ENCODE measurements at regions not wholly inside any gene's neighbourhood (a gene's known extent, or its start where the extent isn't known, plus 50 kb on each side); places are given as distances from the start of the nearest gene placed in this dataset.
"Not testable (repeated sequence)": the region's sequence is repeated elsewhere in the genome, so short reads cannot be mapped to it uniquely, and the experiment has no call there.

DNA sequence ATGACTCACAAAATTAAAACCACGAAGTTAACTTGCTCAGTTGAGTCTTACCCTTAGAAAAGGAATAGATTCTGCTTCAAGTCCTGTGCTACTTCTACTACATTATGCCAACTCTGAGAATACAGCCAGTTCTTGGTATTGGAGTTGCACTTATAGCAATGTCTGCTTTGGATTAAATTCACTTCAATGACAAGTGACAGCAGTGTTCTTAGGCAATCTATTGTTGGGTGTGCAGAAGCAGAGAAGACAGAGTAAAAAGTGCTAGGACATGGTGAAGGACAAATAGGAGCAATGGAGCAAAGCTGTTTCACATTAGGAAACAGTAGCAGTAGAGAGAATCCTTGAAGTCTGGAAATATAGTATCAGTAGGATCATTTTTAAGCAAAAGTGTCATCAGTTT lies 713.1 kb downstream of the SI start:
- no peak for DNase-seq

DNA sequence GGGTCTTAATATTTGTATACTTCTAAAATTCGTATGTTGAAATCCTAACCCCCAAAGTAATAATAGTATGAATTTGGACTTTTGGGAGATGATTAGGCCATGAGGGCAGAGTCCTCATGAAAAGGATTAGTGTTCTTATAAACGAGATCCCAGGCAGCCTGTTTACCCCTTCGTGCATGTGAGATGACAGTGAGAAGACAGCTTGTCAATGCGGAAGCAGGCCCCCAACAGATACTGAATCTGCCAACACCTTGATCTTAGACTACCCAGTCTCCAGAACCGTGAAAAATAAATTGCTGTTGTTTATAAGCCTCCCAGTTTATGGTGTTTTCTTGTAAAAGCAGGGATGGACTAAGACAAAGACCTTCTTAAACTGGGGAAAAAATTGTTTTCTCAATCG lies 714.2 kb downstream of the SI start:
- DNase-seq = no peak

DNA sequence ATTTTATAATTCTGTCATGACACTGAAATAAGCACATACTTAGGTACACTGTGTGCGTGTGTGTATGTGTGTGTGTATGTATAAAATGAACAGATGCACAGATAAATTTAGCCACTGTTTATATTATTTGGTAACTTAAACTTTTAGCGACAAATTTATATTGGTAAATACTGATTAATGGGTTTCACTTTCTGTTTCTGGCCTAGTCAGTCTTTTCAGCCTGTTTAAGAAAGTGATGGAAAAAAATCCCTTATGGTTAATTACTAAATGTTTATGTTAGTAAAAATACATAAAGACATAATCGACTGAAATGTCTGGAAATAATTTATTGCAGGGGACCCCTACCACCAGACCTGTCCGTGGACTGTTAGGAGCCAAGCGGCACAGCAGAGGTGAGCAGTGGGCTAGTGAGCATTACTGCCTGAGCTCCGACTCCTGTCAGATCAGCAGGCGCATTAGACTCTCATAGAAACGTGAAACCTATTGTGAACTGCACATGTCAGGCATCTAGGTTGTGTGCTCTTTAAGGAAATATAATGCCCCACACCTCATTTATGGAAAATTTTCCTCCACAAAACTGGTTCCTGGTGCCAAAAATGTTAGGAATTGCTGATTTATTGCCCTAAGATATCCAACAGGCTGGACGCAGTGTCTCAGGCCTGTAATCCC lies 717.4 kb downstream of the SI start:
- no peak for DNase-seq

DNA sequence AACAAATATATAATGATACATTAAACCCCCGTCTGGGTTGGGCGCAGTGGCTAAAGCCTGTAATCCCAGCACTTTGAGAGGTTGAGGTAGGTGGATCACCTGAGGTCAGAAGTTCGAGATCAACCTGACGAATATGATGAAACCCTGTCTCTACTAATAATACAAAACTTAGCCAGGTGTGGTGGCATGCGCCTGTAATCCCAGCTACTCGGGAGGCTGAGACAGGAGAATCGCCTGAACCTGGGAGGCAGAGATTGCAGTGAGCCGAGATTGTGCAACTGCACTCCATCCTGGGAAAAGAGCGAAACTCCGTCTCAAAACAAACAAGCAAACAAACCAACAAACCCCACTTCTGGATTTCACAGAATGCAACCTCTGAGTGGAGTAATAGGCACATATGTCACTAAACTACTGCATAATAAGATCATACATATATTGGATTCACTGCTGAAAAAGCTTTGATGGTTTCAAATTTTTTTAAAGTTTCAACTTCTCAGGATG lies 718.2 kb downstream of the SI start:
- no peak for DNase-seq

DNA sequence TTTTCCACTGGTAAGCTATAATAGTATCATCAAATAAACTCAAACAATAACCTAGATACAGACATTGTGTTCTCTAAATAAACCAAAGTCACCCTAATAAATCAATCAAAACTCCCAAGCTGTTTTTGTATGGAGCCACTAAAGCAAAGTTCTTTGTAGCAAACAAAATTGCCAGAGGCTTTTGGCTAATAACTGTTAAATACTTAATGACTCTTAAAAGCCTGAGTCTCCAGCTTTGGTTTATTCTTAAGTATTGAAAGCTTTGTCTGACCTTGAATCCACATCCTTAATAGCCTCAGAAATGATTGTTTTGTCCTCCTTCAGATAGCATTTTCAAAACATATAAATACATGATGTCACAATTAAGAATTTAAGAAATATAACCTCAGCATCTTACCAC lies 725.3 kb downstream of the SI start:
- DNase-seq = no peak

DNA sequence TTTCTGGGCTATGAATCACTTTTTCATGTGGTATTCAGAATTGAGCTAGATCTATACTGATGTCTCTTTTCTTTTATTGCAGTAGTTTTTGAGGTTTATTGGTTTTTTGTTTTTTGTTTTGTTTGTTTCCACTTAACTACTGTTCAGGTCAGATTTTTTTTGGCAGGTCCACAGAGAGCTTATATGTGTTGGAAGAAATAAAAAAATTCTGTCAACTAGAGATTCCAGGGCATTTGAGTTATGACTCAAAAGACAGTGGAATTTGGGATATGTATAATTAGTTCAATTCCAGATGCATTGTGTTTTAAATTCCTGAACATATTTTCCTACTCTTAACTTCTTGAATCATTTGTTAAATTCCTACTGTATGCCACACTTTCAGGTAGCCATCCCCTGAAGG lies 727.2 kb downstream of the SI start:
- DNase-seq = no peak

DNA sequence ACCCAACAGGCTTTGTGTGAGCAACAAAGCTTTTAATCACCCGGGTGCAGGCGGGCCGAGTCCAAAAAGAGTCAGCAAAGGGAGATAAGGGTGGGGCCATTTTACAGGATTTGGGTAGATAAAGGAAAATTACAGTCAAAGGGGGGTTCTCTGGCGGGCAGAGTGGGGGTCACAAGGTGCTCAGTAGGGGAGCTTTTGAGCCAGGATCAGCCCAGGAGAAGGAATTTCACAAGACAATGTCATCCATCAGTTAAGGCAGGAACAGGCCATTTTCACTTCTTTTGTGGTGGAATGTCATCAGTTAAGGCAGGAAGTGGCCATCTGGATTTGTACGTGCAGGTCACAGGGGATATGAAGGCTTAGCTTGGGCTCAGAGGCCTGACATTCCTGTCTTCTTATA lies 736.1 kb downstream of the SI start:
- DNase-seq = not testable (repeated sequence)

DNA sequence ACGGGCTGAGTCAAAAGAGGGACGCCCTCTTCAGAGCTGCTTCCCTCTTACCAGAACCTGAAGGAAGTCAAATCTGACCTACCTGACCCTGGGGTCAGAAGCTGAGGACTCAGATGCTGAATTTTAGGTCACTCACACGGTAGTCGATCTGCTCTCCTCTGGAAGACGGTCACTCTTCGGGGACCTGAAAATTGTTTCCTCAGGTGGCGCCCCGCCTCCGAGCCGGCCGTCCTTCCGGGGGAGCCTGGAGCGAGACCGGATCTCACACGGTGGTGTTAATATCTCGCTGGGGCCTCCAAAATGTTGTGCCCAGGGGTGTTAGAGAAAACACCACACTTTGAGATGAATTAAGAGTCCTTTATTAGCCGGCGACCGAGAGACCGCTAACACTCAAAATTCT lies 737.2 kb downstream of the SI start:
- DNase-seq = no peak

DNA sequence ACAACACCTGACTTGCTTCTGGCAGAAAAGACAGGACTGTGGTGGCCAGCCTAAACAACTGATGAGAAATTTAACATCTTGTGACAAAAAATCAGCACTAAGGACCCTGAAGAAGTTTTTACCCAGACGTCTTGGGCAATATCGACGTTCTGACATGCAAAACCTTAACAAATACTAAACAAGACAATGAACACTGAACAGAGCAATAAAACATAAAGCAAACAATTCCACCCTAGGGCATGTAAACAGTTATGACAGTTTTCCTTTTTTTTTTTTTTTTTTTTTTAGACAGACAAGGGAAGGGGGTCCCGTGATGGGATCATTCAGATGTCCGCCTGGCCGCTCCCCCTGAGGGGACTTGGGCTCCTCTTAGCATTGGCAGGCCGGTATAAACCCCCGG lies 738.0 kb downstream of the SI start:
- no peak for DNase-seq

DNA sequence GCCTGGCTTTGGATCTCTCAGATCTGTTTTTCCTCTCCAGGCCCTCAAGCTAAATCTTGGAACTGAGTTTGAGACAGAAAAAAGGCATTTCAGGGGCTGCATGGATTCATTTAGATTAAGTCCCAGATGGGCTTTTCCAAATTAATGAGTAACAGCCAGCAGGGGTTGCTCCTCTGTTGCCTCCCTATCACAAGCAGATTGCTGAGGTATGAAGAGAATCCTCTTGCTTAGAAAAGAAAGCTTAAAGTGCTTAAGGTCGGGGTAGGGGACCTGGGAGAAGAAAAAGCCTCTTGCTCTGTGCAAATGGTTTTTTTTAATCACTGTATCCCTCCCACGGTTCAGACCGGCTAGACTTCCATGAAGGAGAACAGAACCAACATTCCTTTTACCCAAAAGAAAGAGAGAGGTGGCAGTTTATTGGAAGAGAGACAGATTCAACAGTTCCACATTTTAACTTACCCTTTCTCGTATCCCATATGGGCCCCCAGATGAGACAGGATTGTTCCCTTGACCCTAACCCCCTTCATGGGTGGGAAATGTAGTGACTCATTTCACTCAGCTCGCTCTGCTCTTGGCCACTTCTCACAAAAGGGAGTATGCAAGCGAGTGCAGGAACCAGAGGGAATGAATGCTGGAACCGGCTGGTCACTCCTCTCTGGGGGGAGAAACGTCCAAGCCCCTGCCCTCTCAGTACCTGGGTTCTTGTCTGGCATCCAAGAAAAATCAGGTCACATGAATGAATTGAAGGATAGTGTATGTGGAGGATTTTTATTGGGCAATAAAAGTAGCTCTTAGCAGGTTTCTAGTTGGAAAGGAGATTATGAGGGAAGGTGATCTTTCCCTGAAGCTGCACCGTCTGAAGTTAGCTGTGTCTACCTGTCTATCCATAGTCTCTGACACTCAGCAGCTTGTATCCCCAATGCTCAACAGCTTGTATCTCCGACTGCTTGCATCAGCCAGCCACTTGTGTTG lies 745.2 kb downstream of the SI start:
- no peak for DNase-seq

DNA sequence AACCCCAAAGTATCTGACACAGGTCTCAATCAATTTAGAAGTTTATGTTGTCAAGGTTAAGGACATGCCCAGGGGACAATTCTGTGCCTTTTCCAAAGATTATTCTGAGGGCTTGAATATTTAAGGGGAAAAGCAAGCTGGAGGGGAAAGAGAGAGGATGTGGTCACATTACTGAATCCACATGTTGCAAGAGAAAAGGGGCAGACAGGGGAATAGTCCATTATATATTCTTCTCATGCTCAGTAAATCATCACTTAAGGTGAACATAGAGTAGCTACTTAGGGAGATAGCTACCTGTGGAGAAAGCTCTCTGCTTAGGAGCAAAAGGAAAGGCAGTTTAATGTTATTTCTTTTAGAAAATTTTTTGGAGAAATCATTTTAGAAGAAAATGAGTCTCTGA lies 751.6 kb downstream of the SI start:
- DNase-seq = no peak

DNA sequence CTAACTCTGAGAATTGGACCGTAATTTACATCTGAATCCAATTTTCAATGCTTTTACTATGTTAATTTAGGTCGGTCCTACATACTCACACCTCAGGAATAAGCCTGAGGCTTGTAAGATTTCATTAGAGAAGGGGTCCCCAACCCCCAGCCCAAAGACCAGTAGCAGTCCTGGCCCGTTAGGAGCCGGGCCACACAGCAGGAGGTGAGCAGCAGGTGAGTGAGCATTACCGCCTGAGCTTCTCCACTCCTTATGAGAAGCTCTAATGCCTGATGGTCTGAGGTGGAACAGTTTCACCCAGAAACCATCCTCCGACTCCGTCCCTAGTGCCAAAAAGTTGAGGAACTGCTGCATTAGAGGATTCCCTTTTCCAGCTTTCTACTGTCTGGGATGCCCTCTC lies 757.3 kb downstream of the SI start:
- no peak for DNase-seq

DNA sequence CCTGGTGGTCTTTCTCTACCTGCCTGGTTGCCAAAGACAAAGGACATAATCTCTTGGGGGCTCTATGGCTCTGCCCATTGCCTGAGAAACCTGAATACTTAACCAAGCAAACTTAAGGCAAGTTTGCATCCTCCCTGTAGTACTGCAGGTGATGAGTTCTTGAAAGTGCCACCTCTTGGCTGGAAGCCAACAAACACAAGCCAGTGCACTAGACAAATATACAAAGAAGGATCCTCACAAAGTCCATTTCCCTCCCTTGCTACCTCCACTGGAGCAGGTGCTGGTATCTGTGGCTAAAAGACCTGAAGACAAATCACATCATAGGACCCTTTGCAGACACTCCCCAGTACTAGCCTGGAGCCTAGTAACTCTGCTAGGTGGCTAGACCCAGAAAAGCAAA lies 772.3 kb downstream of the SI start:
- DNase-seq = no peak

DNA sequence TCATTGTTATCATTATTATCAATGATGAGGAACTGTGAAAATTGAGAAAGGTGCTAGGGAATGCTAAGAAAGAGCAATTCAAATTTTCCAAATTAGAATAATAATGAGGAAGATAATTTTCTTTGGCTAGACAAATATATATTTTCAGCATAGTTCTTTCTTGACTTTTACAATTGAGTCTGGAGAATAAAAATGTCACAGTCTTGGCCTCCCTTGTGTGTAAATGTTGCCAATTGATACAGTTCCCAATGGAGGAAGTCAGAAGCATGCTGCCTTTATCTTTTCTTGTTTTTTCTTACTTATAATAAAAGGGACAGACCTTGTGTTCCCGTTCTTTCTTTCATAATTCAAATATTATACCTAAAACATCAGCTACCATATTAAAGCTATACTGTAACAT lies 774.4 kb downstream of the SI start:
- DNase-seq = no peak

DNA sequence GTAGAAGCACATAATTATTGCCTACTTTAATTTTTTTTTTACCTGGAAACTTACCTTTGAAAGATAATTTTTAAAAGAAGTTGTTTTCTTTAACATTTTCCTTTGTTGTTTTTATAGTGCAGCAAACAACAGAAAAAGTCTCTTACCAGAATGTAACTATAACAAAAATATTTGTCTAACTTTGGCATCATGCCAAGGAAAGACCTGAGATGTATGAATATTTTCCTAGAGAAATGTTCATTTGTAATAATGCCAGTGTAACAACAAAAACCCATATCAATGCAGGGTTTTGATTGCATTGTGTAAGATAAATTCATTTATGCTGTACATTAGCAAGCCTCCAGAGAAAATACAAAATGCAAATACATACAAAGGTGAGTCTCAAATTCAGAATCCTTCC lies 775.7 kb downstream of the SI start:
- no peak for DNase-seq

DNA sequence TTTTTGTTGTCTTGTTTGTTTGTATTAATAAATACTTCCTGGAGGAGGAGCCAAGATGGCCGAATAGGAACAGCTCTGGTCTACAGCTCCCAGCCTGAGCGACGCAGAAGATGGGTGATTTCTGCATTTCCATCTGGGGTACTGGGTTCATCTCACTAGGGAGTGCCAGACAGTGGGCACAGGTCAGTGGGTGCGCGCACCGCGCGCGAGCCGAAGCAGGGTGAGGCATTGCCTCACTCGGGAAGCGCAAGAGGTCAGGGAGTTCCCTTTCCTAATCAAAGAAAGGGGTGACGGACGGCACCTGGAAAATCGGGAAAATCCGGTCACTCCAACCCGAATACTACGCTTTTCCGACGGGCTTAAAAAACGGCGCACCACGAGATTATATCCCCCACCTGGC lies 786.8 kb downstream of the SI start:
- not testable (repeated sequence) for DNase-seq

DNA sequence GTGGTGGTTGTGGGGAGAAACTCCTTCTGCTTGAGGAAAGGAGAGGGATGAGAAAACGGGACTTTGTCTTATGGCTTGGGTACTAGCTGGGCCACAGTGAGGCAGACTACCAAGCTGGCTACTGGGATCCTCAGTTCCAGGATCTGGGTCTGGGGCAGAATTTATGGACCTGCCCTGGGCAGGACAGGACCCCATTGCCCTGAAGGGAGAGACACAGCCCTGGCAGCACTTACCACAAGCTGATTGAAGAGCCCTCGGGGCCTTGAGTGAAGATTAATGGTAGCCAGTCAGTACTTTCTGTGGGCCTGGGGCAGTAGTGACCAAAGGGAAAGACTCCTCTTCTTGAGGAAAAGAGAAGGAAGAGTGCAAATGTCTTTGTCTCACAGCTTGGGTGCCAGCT lies 799.7 kb downstream of the SI start:
- no peak for DNase-seq

DNA sequence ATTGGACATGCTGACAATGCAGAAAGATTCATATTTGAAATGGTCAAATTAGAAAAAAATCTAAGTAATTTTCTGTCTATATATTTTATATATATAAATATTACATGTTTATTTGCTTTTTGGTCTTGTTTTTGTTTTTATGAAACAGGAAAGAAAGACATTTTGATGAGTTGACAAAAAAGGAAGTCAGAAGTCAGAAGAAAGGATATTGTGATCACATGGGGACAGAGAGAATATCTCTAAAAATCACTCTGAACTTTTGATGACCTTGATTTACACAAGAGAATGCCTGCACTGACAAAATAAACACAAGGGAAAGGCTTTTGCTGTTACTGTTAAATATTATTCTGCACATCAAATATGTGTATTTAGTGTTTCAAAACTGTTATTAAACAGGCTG lies 811.2 kb downstream of the SI start:
- no peak for DNase-seq

DNA sequence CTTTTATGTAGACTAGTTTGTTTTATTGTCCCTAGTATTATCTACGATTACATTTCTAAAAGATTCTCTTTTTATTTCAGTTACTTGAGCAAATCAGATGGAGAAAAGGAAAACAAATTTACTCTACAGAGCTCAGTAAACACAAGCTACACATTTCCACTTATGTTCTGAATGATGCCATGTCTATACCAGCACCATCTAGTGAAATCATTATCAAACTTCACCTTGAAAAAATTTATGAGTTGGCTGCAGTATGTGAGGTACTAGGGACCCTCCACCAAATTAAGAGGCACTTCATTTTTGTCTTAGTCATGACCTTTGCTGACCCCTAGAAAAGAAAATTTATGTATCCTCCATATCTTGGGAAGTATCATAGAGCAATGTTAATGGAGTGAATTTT lies 827.4 kb downstream of the SI start:
- DNase-seq = no peak

DNA sequence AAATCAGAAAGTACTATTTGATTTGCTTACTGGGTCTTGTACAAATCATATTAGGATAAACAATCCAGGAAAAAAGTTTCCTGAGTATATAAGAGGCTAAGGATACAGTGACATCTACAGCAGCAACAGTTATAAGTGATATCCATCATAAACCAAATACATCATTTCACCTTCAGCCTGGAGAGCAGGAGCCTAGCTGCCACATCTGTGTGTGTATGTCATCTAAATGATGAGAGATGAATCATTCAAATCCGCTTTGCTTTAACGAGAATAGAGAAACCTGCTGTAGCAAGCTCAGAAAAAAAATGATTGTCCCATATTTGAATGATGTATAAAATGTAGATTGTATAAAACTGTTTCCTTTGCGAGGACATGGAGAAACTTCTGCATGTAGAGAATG lies 841.4 kb downstream of the SI start:
- DNase-seq = no peak

DNA sequence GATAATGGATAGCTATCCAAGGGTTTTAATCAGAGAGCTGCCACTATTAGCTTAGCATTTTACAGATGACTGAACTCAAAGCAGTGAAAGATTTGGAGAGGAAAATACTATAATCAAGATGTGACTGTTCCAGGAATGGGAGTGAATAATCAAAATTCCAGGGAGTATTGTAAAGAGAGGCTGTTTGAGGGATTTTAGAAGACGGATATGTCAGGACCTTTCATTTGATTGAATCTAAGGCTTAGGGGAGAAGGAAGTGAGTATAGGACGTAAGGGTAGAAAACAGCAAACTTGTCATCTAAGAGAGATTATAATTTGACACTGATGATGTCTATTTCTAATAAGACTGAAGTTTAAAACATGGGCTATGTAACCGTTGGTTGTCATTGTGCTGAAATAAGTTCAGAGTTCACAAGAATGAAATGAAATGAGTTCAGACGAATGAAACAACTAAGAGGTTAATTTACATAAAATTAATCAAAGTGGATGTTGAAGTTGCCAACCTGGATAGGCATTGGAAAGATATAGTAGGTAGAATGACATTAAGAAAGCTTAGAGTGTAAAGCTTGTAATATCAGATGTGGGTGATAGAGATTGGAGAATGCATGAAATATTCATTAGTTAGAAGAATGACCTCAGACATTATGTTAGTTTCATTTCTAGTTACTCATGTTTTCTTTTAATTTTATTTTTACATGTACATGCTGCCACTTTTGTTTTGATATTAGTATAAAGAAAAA lies 842.8 kb downstream of the SI start:
- DNase-seq = no peak

DNA sequence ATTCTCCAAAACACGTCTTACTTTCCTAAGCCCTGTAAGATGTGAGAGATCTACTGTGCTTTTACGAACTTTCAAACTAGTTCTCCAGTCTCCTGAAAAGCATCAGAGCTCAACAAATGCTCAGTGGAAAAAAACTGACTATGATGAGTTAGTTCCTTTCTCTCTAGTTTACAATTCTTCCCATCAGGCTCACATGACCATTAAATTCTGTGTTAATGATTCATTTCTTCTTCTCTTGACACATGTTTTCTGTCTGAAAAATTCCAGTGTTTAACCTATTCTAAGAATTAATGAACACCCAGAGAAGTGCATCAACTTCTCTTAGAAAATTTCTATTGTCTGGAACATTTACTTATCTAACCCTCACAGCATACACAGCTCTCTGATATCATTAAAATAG lies 844.3 kb downstream of the SI start:
- no peak for DNase-seq

DNA sequence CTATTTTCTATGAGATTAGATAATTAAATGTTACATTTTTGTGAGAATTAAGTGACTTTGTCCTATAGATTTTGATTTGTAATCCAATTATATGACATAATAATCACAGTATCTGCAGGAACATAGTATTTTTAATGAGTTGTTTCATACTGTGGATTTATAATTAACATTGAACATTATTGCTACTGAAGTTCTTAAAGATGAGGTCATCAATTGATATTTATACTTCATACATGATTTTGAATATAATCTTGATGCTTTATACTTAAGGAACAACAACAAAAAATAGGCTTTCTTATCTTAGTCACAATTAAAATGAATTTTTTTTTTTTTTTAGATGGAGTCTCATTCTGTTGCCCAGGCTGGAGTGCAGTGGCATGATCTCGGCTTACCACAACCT lies 846.6 kb downstream of the SI start:
- no peak for DNase-seq
